ENCODE measurements at regions not wholly inside any gene's neighbourhood (a gene's known extent, or its start where the extent isn't known, plus 50 kb on each side); places are given as distances from the start of the nearest gene placed in this dataset.
"Not testable (repeated sequence)": the region's sequence is repeated elsewhere in the genome, so short reads cannot be mapped to it uniquely, and the experiment has no call there.

DNA sequence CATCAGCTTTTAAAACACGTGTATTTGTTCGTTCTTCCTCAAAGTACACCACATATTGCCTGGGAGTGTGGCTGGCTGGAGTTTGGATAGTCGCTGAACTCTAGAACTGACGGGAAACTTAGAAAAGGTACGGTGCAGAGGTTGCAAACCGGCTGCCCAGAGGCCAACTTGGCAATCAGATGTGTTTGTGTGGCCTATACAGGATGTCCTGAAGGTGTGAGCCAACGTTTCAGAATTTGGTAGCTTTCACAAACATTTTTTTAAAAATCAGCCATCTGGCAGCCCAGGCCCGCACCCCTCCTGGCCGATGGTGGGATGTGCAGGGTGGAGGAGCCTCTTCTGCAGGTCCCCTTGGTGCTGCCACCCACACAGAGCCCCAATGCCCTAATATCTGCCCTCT is 73.6 kb upstream of the SLC25A33 start:
- DNase-seq (ENCODE audit: low read depth in 2 of 2): no peak

GRCh38 chr1:9466780-9467758 is 72.2 kb upstream of the SLC25A33 start:
- DNase-seq (ENCODE audit: low read depth in 2 of 2): no peak

- DNase-seq (ENCODE audit: low read depth in 2 of 2): not testable (repeated sequence)
These were observed 69.4 kb upstream of the SLC25A33 start for GRCh38 chr1:9469882-9470281.

- DNase-seq (ENCODE audit: low read depth in 2 of 2): no peak
These were observed 67.6 kb upstream of the SLC25A33 start for GRCh38 chr1:9471679-9472078.

DNA sequence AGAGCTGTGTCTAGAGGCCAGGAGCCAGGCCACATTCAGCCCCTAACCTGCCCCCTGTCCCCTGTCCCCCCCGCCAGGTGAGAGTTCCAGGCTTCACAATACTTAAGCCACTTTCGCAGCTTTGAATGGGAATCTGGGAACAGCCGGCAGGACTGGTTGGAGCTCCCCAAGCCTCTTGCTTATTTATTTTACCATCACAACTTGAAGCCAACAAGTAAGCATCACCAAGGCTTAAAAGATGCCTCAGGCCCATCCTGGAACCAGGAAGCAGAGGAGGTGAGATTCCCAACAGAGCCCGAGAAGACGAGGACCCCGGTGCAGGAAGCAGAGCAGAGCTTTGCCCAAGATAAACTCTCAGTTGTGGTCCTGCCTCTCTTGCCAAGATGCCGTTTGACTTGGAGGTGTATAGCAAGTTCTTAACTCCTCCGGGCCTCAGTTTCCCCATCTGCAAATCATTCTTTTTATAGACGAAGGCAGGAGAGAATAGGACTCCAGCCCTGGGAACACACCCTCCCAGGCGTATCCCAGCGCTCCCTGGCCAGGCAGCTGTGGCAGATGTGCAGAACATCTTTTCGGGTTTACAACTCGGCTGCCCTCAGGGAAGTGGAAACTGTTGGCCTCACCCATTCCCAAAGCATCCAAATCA is 66.8 kb upstream of the SLC25A33 start:
- no peak for DNase-seq (ENCODE audit: low read depth in 2 of 2)

- no peak for DNase-seq (ENCODE audit: low read depth in 2 of 2)
These were observed 66.0 kb upstream of the SLC25A33 start for GRCh38 chr1:9473032-9473807.

- DNase-seq (ENCODE audit: low read depth in 2 of 2): no peak
These were observed 64.1 kb upstream of the SLC25A33 start for GRCh38 chr1:9475061-9475627.

DNA sequence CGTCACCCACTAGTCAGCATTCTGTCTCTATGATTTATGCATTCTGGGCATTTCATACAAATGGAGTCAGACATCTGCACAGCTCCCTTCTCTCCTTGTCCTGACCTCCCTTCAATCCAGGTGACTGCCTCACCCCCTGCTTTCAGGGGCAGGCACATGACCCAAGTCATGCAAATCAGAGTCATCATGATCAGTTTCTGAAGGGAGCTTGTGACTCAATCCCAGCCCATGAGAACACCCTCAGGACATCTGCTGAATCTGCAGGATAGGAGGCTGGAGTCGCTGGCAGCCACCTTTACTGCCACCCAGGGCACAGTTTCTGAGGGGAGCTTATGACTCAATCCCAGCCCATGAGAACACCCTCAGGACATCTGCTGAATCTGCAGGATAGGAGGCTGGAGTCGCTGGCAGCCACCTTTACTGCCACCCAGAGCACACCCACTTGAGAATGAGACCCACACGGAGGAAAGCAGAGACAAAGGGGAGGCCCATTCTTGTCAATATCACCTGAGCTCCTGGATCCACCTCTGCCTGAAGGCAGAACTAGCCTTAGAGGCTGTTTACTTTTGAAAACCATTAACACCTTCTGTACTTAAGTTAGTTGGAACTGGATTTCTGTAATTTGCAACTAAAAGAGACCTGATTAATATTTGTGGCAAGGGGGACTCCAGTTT is 62.3 kb upstream of the SLC25A33 start:
- no peak for DNase-seq (ENCODE audit: low read depth in 2 of 2)

GRCh38 chr1:9477535-9477934 is 61.7 kb upstream of the SLC25A33 start:
- DNase-seq (ENCODE audit: low read depth in 2 of 2): no peak

- DNase-seq (ENCODE audit: low read depth in 2 of 2): no peak
These were observed 61.2 kb upstream of the SLC25A33 start for GRCh38 chr1:9478021-9478420.

- no peak for DNase-seq (ENCODE audit: low read depth in 2 of 2)
These were observed 58.2 kb upstream of the SLC25A33 start for GRCh38 chr1:9481048-9481447.

DNA sequence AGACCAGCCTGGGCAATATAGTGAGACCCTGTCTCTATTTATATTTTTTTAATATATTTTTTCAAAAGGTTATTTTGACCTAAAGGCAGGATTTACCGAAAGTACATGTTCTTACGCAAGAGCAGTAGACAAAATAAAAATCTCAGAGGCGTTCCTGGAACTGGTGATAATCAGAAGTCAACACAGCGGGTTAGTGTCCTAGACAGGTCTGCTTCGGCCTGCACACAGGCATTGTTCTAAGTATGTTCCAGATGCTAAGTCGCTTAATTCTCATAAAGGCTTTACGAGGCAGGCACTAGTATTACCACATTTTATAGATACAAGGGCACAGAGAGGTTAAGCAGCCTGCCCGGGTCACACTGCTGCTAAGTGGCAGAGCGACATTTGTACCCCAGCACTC is 56.9 kb upstream of the SLC25A33 start:
- no peak for DNase-seq (ENCODE audit: low read depth in 2 of 2)

GRCh38 chr1:9482816-9483572 is 56.3 kb upstream of the SLC25A33 start:
- DNase-seq (ENCODE audit: low read depth in 2 of 2): no peak

DNA sequence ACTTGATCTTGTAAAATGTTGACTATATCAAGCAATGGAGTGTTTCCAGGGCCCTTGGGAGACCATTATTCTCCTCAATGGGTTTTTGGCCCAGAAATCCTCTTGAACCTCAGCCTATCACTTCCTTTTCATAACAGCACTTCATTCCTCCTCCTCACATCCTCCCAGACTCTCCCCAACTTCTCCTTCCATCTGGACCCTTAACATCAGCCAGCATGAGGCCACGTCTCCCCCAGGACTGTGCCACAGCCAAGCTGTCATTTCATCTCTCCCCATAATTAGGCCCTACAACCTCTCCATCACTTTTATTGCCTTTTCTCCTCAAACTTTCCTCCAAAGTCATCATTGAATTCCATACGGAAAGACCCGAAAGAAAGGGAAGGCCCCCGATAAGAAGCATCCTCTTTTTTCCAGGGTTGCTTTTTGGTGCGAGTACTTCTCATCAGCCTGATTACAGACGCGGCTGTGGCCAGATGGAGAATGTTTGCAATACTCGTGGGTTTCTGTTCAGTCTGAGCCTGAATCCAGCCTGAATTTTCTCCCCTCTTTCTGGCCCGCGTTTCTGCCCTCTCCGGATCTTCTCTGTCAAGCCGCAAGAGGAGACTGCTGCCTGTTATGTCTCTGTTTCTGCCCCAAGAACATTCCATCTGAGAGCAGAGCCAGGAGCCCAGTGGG is 52.7 kb upstream of the SLC25A33 start:
- no peak for DNase-seq (ENCODE audit: low read depth in 2 of 2)

Data from stimulated activated CD4-positive, alpha-beta T cell treated with anti-CD3 and anti-CD28 coated beads, Interleukin-1b, Interleukin-23, amount 100 ng/mL, for 1 hour (primary cell).